HEK293 (cell line): ENCODE measurements at regions not wholly inside any gene's neighbourhood (a gene's known extent, or its start where the extent isn't known, plus 50 kb on each side); places are given as distances from the start of the nearest gene placed in this dataset.

ENCODE experiments used
- CTCF ChIA-PET: fragments of 350-600 bp; formaldehyde crosslinking; extraction: SDS; loops from one replicate; lab custom pipeline; 2021; ENCODE audit warnings: antibody characterized with exemption; lab: Yijun Ruan, JAX
- POLR2A ChIA-PET: fragments of 300-600 bp; formaldehyde crosslinking; extraction: SDS; loops from one replicate; lab custom pipeline; 2020; ENCODE audit warnings: antibody characterized with exemption, inconsistent platforms; lab: Yijun Ruan, JAX
- H3K27ac ChIP-seq: fragments of 200-500 bp; sonication (Bioruptor generic); 2 replicates; pipeline ENCODE4 v1.5.1; 2014; ENCODE audit warnings: low read depth, low read length, control low read depth, inconsistent platforms; ENCODE audit errors: extremely low read depth
- H3K36me3 ChIP-seq, 2 experiments: fragments of 200-500 bp in 1 of 2; sonication (Bioruptor generic) in 1 of 2; 1 replicate in 1 of 2; 2 replicates in 1 of 2; pipeline ENCODE4 v1.5.1; 2014 to 2017; ENCODE audit warnings: inconsistent platforms in 2 of 2, low read length in 2 of 2; ENCODE audit not compliant: control insufficient read depth in 2 of 2, insufficient read depth in 1 of 2
- H3K4me1 ChIP-seq: fragments of 200-500 bp; sonication (Bioruptor generic); 2 replicates; pipeline ENCODE4 v1.5.1; 2014; ENCODE audit warnings: mild to moderate bottlenecking, low read length, inconsistent platforms; ENCODE audit not compliant: control insufficient read depth, insufficient read depth
- H3K4me3 ChIP-seq: 2 replicates; pipeline ENCODE4 v1.5.1; 2011; ENCODE audit warnings: low read depth, mild to moderate bottlenecking, control low read depth, low read length, moderate library complexity
- H3K9me3 ChIP-seq: fragments of 200-500 bp; sonication (Bioruptor generic); 2 replicates; pipeline ENCODE4 v1.5.1; 2014; ENCODE audit warnings: low read depth, low read length, inconsistent platforms; ENCODE audit not compliant: control insufficient read depth, insufficient read depth
- BCL11B ChIP-seq: fragments of 450-650 bp; formaldehyde crosslinking; IDR thresholded peaks from 2 replicates; pipeline ENCODE4 v1.5.1; 2016; ENCODE audit warnings: low read depth, missing biosample characterization, missing genetic modification characterization
- SCRT1 ChIP-seq: fragments of 450-650 bp; formaldehyde crosslinking; IDR thresholded peaks from 2 replicates; pipeline ENCODE4 v1.5.1; 2016; ENCODE audit warnings: missing biosample characterization, missing genetic modification characterization, borderline replicate concordance
- ZBTB20 ChIP-seq: fragments of 450-650 bp; formaldehyde crosslinking; IDR thresholded peaks from 2 replicates; pipeline ENCODE4 v1.5.1; 2016; ENCODE audit warnings: missing biosample characterization, missing genetic modification characterization
- ZBTB48 ChIP-seq: fragments of 450-650 bp; formaldehyde crosslinking; IDR thresholded peaks from 2 replicates; pipeline ENCODE4 v1.5.1; 2016; ENCODE audit warnings: missing biosample characterization, missing genetic modification characterization
- ZNF146 ChIP-seq: fragments of 450-650 bp; formaldehyde crosslinking; IDR thresholded peaks from 2 replicates; pipeline ENCODE4 v1.5.1; 2016; ENCODE audit warnings: missing biosample characterization, missing genetic modification characterization
- ZNF274 ChIP-seq, 2 experiments: fragments of 200-500 bp in 1 of 2; fragments of 450-650 bp in 1 of 2; sonication (Bioruptor generic) in 1 of 2; formaldehyde crosslinking in 1 of 2; IDR thresholded peaks; 2 replicates each; pipeline versions ENCODE4 v1.5.1 to v1.6.1; 2014 to 2016; ENCODE audit warnings: borderline replicate concordance in 1 of 2, inconsistent platforms in 1 of 2, low read length in 1 of 2, missing biosample characterization in 1 of 2, missing genetic modification characterization in 1 of 2
- ZNF335 ChIP-seq: fragments of 450-650 bp; formaldehyde crosslinking; conservative IDR thresholded peaks from 2 replicates; pipeline ENCODE4 v1.5.1; 2016; ENCODE audit warnings: missing biosample characterization, missing genetic modification characterization
- ZNF433 ChIP-seq: fragments of 450-650 bp; formaldehyde crosslinking; IDR thresholded peaks from 2 replicates; pipeline ENCODE4 v1.5.1; 2016; ENCODE audit warnings: missing biosample characterization, missing genetic modification characterization, low read depth
- ZNF514 ChIP-seq: fragments of 450-650 bp; formaldehyde crosslinking; IDR thresholded peaks from 2 replicates; pipeline ENCODE4 v1.5.1; 2016; ENCODE audit warnings: missing biosample characterization, missing genetic modification characterization
- ZNF623 ChIP-seq: fragments of 450-650 bp; formaldehyde crosslinking; IDR thresholded peaks from 2 replicates; pipeline ENCODE4 v1.5.1; 2016; ENCODE audit warnings: missing biosample characterization, missing genetic modification characterization
- ZNF654 ChIP-seq: fragments of 450-650 bp; formaldehyde crosslinking; IDR thresholded peaks from 2 replicates; pipeline ENCODE4 v1.5.1; 2016; ENCODE audit warnings: low read depth, missing biosample characterization, missing genetic modification characterization
- ZNF791 ChIP-seq: fragments of 450-650 bp; formaldehyde crosslinking; IDR thresholded peaks from 2 replicates; pipeline ENCODE4 v1.5.1; 2016; ENCODE audit warnings: missing biosample characterization, missing genetic modification characterization
- ZSCAN16 ChIP-seq: fragments of 450-650 bp; formaldehyde crosslinking; IDR thresholded peaks from 2 replicates; pipeline ENCODE4 v1.5.1; 2016; ENCODE audit warnings: missing biosample characterization, missing genetic modification characterization
- TF ChIP-seq, protein P1 (sequence below): fragments of 450-650 bp; formaldehyde crosslinking; IDR thresholded peaks from 2 replicates; pipeline ENCODE4 v1.5.1; 2016; ENCODE audit warnings: missing biosample characterization, missing genetic modification characterization
- TF ChIP-seq, protein P2 (sequence below): fragments of 450-650 bp; formaldehyde crosslinking; IDR thresholded peaks from 2 replicates; pipeline ENCODE4 v1.5.1; 2017; ENCODE audit warnings: missing biosample characterization, missing genetic modification characterization
- TF ChIP-seq, protein P3 (sequence below): fragments of 450-650 bp; formaldehyde crosslinking; IDR thresholded peaks from 2 replicates; pipeline ENCODE4 v1.5.1; 2016; ENCODE audit warnings: missing biosample characterization, missing genetic modification characterization
- TF ChIP-seq, protein P4 (sequence below): fragments of 450-650 bp; formaldehyde crosslinking; IDR thresholded peaks from 2 replicates; pipeline ENCODE4 v1.5.1; 2017; ENCODE audit warnings: missing biosample characterization, missing genetic modification characterization
- TF ChIP-seq, protein P5 (sequence below): fragments of 450-650 bp; formaldehyde crosslinking; optimal IDR thresholded peaks from 2 replicates; pipeline ENCODE3; 2016; ENCODE audit warnings: missing biosample characterization, mild to moderate bottlenecking, missing genetic modification characterization
- TF ChIP-seq, protein P6 (sequence below): fragments of 450-650 bp; formaldehyde crosslinking; IDR thresholded peaks from 2 replicates; pipeline ENCODE4 v1.5.1; 2016; ENCODE audit warnings: missing biosample characterization, missing genetic modification characterization

DNA sequence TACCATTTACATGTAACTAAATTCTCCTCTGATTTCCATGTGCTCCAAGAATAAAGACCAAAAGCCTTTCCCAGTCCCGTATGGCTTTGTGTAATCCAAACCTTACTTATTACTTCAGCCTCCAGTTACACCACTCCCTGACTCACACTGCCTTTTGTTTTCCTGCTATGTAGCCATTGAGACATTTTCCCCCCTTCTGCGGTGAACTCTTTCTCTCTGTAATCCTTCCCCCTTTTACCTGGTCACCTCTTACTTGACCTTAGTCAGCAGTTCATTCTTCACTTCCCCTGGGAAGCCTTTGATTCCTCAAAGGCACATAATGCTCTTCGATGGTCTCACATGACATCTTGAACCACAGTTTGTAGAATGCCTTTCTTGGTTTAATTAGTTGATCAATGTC is 256.0 kb upstream of the FANCL start:
- H3K27ac ChIP-seq, result no peak overlapping the region
- no peaks in the 10 kb centered on the region for H3K4me1 ChIP-seq
- H3K4me3 ChIP-seq, result no peak overlapping the region
- TF ChIP-seq, protein P1, sequence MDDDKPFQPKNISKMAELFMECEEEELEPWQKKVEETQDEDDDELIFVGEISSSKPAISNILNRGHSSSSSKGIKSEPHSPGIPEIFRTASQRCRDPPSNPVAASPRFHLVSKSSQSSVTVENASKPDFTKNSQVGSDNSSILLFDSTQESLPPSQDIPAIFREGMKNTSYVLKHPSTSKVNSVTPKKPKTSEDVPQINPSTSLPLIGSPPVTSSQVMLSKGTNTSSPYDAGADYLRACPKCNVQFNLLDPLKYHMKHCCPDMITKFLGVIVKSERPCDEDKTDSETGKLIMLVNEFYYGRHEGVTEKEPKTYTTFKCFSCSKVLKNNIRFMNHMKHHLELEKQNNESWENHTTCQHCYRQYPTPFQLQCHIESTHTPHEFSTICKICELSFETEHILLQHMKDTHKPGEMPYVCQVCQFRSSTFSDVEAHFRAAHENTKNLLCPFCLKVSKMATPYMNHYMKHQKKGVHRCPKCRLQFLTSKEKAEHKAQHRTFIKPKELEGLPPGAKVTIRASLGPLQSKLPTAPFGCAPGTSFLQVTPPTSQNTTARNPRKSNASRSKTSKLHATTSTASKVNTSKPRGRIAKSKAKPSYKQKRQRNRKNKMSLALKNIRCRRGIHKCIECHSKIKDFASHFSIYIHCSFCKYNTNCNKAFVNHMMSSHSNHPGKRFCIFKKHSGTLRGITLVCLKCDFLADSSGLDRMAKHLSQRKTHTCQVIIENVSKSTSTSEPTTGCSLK (tag by site-specific recombination), result no peak
- no peak for TF ChIP-seq ZNF623 (tag by site-specific recombination)
- TF ChIP-seq, all 188 proteins: peak for 0
- Histone ChIP-seq H3K9me3 (no peaks in the 10 kb centered on the region), H3K36me3 (no peaks in the 10 kb centered on the region)
- ChIA-PET CTCF (no interaction called here), POLR2A (no interaction called here)

DNA sequence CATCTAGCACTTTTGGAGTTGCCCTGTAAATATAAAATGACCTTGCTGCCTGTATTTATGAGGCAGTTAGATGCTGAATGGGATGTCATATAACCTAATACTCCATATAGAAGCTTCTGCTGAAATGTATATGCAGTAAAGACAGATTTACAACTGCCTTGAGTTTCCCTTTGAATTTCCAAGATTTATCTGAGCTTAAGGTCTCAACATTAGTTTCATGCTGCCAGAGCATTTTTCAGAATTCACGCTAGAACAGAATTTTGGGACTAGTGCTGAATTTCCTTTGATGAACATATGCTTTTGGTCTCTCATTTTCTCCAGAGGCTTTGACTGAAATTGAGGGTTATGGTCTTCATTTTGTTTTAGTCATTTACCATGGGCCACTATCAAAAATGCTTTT is 254.7 kb upstream of the FANCL start:
- H3K36me3 ChIP-seq, result no peaks in the 10 kb centered on the region
- no peaks in the 10 kb centered on the region for H3K4me1 ChIP-seq
- ChIA-PET CTCF (interaction anchor here (1.2 kb wide), 1 partner anchor 9 kb away, joined by 3 read pairs; no protein-coding TSS in a partner anchor), POLR2A (no interaction called here)
- TF ChIP-seq ZNF514 (tag by site-specific recombination) (no peak), ZSCAN16 (tag by site-specific recombination) (no peak), ZNF433 (no peak), ZNF146 (tag by site-specific recombination) (no peak), ZNF274 (IDR thresholded peaks at IDR 0.05; ENCODE audit: low read length) (no peak), ZNF274 (tag by site-specific recombination; IDR thresholded peaks at IDR 0.05; ENCODE audit: borderline replicate concordance) (no peak), ZBTB20 (no peak), ZNF654 (no peak), SCRT1 (tag by site-specific recombination) (no peak), ZBTB48 (tag by site-specific recombination) (no peak), ZNF791 (tag by site-specific recombination) (no peak)
- TF ChIP-seq, protein P2, sequence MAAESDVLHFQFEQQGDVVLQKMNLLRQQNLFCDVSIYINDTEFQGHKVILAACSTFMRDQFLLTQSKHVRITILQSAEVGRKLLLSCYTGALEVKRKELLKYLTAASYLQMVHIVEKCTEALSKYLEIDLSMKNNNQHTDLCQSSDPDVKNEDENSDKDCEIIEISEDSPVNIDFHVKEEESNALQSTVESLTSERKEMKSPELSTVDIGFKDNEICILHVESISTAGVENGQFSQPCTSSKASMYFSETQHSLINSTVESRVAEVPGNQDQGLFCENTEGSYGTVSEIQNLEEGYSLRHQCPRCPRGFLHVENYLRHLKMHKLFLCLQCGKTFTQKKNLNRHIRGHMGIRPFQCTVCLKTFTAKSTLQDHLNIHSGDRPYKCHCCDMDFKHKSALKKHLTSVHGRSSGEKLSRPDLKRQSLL, result no peak
- TF ChIP-seq, protein P3, sequence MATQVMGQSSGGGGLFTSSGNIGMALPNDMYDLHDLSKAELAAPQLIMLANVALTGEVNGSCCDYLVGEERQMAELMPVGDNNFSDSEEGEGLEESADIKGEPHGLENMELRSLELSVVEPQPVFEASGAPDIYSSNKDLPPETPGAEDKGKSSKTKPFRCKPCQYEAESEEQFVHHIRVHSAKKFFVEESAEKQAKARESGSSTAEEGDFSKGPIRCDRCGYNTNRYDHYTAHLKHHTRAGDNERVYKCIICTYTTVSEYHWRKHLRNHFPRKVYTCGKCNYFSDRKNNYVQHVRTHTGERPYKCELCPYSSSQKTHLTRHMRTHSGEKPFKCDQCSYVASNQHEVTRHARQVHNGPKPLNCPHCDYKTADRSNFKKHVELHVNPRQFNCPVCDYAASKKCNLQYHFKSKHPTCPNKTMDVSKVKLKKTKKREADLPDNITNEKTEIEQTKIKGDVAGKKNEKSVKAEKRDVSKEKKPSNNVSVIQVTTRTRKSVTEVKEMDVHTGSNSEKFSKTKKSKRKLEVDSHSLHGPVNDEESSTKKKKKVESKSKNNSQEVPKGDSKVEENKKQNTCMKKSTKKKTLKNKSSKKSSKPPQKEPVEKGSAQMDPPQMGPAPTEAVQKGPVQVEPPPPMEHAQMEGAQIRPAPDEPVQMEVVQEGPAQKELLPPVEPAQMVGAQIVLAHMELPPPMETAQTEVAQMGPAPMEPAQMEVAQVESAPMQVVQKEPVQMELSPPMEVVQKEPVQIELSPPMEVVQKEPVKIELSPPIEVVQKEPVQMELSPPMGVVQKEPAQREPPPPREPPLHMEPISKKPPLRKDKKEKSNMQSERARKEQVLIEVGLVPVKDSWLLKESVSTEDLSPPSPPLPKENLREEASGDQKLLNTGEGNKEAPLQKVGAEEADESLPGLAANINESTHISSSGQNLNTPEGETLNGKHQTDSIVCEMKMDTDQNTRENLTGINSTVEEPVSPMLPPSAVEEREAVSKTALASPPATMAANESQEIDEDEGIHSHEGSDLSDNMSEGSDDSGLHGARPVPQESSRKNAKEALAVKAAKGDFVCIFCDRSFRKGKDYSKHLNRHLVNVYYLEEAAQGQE (tag by site-specific recombination), result no peak
- no peak overlapping the region for H3K27ac ChIP-seq
- H3K4me3 ChIP-seq, result no peak overlapping the region
- no peaks in the 10 kb centered on the region for H3K9me3 ChIP-seq

DNA sequence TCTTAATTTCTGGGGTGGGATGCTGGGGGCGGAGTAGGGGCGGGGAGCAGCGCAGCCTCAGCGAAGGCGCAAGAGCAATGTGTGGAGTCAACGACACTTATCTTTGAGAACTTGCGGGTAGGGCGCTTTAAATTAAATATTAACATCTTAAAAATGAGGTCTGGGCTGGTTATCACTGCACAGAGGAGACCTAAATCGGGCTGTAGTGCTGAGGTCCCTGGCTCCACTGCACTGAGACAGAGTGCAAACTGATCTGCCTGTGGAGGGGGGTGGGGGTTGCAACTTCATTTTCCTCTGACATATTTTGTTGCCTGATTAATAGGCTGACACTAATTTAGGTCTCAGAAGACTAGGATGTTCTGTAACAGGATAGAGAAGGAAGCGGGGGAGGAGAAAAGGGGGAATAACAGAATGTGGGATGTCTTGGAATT is 253.0 kb upstream of the FANCL start:
- H3K4me3 ChIP-seq, result no peak overlapping the region
- ChIA-PET CTCF (interaction anchor here (0.6 kb wide), 1 partner anchor 26 kb away, joined by 8 read pairs; no protein-coding TSS in a partner anchor), POLR2A (no interaction called here)
- no peaks in the 10 kb centered on the region for H3K4me1 ChIP-seq
- H3K36me3 ChIP-seq, result no peaks in the 10 kb centered on the region
- H3K27ac ChIP-seq, result no peak overlapping the region
- H3K9me3 ChIP-seq, result no peaks in the 10 kb centered on the region
- TF ChIP-seq, protein P4, sequence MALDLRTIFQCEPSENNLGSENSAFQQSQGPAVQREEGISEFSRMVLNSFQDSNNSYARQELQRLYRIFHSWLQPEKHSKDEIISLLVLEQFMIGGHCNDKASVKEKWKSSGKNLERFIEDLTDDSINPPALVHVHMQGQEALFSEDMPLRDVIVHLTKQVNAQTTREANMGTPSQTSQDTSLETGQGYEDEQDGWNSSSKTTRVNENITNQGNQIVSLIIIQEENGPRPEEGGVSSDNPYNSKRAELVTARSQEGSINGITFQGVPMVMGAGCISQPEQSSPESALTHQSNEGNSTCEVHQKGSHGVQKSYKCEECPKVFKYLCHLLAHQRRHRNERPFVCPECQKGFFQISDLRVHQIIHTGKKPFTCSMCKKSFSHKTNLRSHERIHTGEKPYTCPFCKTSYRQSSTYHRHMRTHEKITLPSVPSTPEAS (tag by site-specific recombination), result no peak
- TF ChIP-seq ZNF335 (tag by site-specific recombination) (no peak), BCL11B (tag by site-specific recombination) (no peak)
- TF ChIP-seq, protein P5, sequence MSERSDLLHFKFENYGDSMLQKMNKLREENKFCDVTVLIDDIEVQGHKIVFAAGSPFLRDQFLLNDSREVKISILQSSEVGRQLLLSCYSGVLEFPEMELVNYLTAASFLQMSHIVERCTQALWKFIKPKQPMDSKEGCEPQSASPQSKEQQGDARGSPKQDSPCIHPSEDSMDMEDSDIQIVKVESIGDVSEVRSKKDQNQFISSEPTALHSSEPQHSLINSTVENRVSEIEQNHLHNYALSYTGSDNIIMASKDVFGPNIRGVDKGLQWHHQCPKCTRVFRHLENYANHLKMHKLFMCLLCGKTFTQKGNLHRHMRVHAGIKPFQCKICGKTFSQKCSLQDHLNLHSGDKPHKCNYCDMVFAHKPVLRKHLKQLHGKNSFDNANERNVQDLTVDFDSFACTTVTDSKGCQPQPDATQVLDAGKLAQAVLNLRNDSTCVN (tag by site-specific recombination), result no peak
- TF ChIP-seq, protein P6, sequence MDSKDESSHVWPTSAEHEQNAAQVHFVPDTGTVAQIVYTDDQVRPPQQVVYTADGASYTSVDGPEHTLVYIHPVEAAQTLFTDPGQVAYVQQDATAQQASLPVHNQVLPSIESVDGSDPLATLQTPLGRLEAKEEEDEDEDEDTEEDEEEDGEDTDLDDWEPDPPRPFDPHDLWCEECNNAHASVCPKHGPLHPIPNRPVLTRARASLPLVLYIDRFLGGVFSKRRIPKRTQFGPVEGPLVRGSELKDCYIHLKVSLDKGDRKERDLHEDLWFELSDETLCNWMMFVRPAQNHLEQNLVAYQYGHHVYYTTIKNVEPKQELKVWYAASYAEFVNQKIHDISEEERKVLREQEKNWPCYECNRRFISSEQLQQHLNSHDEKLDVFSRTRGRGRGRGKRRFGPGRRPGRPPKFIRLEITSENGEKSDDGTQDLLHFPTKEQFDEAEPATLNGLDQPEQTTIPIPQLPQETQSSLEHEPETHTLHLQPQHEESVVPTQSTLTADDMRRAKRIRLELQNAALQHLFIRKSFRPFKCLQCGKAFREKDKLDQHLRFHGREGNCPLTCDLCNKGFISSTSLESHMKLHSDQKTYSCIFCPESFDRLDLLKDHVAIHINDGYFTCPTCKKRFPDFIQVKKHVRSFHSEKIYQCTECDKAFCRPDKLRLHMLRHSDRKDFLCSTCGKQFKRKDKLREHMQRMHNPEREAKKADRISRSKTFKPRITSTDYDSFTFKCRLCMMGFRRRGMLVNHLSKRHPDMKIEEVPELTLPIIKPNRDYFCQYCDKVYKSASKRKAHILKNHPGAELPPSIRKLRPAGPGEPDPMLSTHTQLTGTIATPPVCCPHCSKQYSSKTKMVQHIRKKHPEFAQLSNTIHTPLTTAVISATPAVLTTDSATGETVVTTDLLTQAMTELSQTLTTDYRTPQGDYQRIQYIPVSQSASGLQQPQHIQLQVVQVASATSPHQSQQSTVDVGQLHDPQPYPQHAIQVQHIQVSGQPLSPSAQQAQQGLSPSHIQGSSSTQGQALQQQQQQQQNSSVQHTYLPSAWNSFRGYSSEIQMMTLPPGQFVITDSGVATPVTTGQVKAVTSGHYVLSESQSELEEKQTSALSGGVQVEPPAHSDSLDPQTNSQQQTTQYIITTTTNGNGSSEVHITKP (tag by site-specific recombination), result no peak
